WERI-Rb-1 (cell line): ENCODE measurements at regions not wholly inside any gene's neighbourhood (a gene's known extent, or its start where the extent isn't known, plus 50 kb on each side); places are given as distances from the start of the nearest gene placed in this dataset.

Source experiments
- DNase-seq: peaks from one replicate; pipeline ENCODE4 v3.0.0-alpha.2; 2020
- H3K27ac ChIP-seq: fragments of 250-450 bp; sonication (Bioruptor Pico); 2 replicates; pipeline ENCODE4 v1.5.1; 2020; ENCODE audit warnings: mild to moderate bottlenecking, moderate library complexity
- H3K27me3 ChIP-seq: fragments of 250-450 bp; sonication (Bioruptor Pico); 2 replicates; pipeline ENCODE4 v1.5.1; 2021; ENCODE audit warnings: mild to moderate bottlenecking, low read depth, moderate library complexity; ENCODE audit not compliant: insufficient read depth, severe bottlenecking
- H3K36me3 ChIP-seq: fragments of 250-450 bp; sonication (Bioruptor Pico); 2 replicates; pipeline ENCODE4 v1.5.1; 2020; ENCODE audit warnings: mild to moderate bottlenecking, moderate library complexity
- H3K4me3 ChIP-seq: 2 replicates; pipeline ENCODE4 v1.5.1; 2011; ENCODE audit warnings: low read depth, mild to moderate bottlenecking, control low read depth, low read length
- H3K9me3 ChIP-seq: fragments of 250-450 bp; sonication (Bioruptor Pico); 2 replicates; pipeline ENCODE4 v1.5.1; 2021; ENCODE audit warnings: mild to moderate bottlenecking, moderate library complexity; ENCODE audit not compliant: severe bottlenecking
- TF ChIP-seq, protein P1 (sequence below): IDR thresholded peaks from 2 replicates; pipeline ENCODE4 v1.5.1; 2011; ENCODE audit warnings: low read depth, mild to moderate bottlenecking, control low read depth, inconsistent platforms, low read length

DNA sequence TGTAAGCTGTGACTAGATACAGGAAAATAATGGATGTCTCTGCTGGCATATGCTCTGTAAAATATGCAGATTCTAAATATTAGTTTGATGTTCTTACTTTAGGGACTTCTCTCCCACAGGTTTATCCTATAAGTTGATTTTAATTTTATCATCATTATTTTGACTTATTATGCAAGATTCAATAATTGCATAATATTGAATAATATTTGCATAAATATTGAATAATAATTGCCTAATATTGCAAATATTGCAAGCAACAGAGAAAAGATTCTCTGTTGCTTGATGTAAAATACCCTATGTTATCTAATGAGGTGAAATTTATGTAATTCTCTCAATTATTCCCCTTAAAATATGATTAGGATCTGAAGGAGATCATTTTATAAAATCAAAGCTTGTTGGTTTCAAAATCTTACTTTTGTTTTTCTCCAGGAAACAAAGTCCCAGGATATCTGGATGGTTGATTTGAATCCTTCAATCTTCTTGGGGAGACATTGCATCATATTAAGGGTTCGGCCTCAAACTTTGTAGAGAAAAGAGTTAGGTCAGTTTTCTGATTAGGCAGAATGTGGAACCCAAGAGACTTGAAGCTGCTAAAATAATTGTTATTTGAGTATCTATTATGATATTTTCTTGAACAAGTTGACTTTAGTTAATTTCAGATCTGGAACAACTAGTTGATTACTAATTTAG lies 92.8 kb upstream of the MTPN start:
- no peak for DNase-seq
- H3K9me3 ChIP-seq = no peaks in the 10 kb centered on the region
- no peak overlapping the region for H3K27ac ChIP-seq
- TF ChIP-seq, protein P1, sequence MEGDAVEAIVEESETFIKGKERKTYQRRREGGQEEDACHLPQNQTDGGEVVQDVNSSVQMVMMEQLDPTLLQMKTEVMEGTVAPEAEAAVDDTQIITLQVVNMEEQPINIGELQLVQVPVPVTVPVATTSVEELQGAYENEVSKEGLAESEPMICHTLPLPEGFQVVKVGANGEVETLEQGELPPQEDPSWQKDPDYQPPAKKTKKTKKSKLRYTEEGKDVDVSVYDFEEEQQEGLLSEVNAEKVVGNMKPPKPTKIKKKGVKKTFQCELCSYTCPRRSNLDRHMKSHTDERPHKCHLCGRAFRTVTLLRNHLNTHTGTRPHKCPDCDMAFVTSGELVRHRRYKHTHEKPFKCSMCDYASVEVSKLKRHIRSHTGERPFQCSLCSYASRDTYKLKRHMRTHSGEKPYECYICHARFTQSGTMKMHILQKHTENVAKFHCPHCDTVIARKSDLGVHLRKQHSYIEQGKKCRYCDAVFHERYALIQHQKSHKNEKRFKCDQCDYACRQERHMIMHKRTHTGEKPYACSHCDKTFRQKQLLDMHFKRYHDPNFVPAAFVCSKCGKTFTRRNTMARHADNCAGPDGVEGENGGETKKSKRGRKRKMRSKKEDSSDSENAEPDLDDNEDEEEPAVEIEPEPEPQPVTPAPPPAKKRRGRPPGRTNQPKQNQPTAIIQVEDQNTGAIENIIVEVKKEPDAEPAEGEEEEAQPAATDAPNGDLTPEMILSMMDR = no peak
- no peaks in the 10 kb centered on the region for H3K36me3 ChIP-seq
- H3K4me3 ChIP-seq = no peak overlapping the region
- no peaks in the 10 kb centered on the region for H3K27me3 ChIP-seq

DNA sequence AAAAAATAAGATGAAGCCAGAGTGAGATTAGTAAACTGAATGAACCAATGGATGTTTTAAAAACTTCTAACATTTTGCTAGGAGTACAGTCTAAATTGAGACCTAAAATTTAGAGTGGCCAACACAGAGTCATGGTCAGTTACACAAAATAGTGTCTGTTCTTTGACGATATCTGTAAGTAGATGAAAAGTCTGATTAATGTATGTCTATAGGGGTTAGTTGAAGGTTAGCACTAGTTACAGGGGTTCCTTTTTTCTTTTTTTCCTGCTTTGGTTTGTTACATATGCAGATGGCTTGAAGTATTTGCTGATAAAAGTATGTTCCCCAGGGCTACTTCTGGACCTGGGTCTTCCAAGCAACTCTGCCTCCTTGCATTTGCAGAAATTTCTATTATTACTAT lies 90.1 kb upstream of the MTPN start:
- Histone ChIP-seq H3K4me3 (no peak overlapping the region), H3K9me3 (no peaks in the 10 kb centered on the region), H3K27me3 (no peaks in the 10 kb centered on the region), H3K36me3 (no peaks in the 10 kb centered on the region), H3K27ac (no peak overlapping the region)
- TF ChIP-seq, protein P1 = no peak
- no peak for DNase-seq

DNA sequence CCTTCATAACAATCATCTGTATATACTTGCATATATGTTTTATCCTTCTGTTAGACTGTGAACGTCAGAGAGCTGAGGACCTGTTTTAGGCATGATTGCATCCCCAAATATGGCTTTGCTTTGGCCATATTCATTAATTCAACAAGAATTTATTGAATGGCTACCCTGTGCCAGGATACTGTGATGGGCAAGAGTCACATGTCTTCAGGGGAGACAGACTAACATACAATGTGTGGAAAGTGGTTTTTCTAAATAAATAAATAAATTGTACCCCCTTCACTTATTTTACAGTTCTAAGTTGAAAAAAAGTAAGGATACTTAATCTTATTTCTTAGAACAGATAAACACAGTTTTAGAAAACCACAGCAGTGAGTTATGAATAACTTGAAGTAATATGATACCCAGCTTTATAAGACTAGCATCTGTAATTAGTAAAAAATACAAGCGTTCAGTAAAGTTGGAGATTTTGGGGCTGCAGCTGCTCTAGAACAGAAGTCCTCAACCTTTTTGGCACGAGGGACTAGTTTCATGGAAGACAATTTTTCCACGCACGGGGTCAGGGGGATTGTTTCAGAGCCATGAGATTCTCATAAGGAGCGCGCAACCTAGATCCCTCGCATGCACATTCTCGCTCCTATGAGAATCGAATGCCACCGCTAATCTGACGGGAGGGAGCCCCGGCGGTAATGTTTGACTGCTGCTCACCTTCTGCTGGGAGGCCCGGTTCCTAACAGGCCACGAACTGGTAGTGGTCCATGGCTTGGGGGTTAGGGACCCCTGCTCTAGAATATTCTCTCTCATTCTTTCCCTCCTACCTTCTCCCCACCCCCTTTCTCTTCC lies 89.4 kb upstream of the MTPN start:
- H3K27ac ChIP-seq = no peak overlapping the region
- H3K9me3 ChIP-seq = no peaks in the 10 kb centered on the region
- H3K4me3 ChIP-seq = no peak overlapping the region
- no peak for DNase-seq
- H3K27me3 ChIP-seq = no peaks in the 10 kb centered on the region
- TF ChIP-seq, protein P1 = no peak
- H3K36me3 ChIP-seq = no peaks in the 10 kb centered on the region

DNA sequence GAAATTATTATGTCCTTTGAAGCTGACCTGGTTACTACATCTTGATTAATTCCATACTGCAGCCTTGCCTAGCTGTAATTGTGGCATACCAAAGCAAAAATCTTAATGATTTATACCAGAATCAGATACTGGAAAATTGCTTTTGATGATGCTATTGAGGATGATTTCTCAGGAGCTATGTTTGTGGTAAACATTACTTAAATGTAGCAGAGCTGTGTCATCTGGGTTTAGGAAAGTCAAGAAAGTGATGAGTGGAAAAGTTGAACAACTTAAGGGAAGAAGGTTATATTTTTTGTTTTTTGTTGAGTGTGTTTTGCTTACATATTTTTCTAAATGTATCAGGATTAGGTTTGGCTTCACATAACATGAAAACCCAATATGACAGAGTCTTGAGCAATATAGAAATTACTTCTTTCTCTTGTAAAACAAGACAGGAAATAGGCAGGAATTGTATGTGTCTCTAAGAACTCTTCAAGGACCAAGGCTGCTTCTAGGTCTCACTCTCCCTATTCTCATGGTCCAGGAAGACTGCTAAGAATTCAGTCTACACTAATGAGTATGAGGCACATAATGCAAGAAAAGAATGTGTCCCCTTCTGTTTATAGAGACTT lies 87.6 kb upstream of the MTPN start:
- peak overlapping the region; percentile 42; the same call in 1 of the 2 replicates for H3K27ac ChIP-seq
- no peak for DNase-seq
- TF ChIP-seq, protein P1 = no peak
- H3K4me3 ChIP-seq = no peak overlapping the region
- no peaks in the 10 kb centered on the region for H3K36me3 ChIP-seq
- no peaks in the 10 kb centered on the region for H3K9me3 ChIP-seq
- no peaks in the 10 kb centered on the region for H3K27me3 ChIP-seq

DNA sequence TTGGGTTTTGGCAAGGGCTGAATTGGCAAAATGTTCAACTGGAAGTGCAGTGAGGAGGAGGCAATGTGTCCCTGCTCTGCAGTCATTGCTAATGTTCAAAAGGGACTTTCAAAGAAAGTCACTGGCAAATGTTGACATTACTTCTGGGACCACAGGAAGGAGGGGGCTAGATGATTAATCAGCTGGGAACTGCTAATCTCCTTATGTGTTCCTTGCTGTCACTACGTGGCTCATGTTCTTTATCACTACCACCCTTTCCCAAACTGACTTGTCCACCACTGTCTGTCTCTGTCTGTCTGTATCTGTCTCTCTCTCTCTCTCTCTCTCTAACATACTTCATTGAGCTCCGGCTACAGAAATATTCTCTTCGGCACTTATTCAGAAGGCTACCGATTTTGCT lies 86.9 kb upstream of the MTPN start:
- Histone ChIP-seq H3K27ac (peak overlapping the region; percentile 42; the same call in 1 of the 2 replicates), H3K9me3 (no peaks in the 10 kb centered on the region), H3K27me3 (no peaks in the 10 kb centered on the region), H3K4me3 (no peak overlapping the region), H3K36me3 (no peaks in the 10 kb centered on the region)
- TF ChIP-seq, protein P1 = no peak
- peak; percentile 37 for DNase-seq
